LNCaP clone FGC (cell line): ENCODE measurements at regions not wholly inside any gene's neighbourhood (a gene's known extent, or its start where the extent isn't known, plus 50 kb on each side); places are given as distances from the start of the nearest gene placed in this dataset.

Source experiments
- DNase-seq: peaks from one replicate; pipeline ENCODE4 v3.0.0-alpha.2; 2011; ENCODE audit warnings: low read depth
- H3K4me3 ChIP-seq: 2 replicates; pipeline ENCODE4 v1.5.1; 2011; ENCODE audit warnings: mild to moderate bottlenecking, low read depth, low read length, control low read depth
- CTCF ChIP-seq: IDR thresholded peaks from 2 replicates; pipeline ENCODE4 v1.5.1; 2012; ENCODE audit warnings: mild to moderate bottlenecking; ENCODE audit not compliant: control insufficient read depth, insufficient read depth; ENCODE audit errors: extremely low read depth

DNA sequence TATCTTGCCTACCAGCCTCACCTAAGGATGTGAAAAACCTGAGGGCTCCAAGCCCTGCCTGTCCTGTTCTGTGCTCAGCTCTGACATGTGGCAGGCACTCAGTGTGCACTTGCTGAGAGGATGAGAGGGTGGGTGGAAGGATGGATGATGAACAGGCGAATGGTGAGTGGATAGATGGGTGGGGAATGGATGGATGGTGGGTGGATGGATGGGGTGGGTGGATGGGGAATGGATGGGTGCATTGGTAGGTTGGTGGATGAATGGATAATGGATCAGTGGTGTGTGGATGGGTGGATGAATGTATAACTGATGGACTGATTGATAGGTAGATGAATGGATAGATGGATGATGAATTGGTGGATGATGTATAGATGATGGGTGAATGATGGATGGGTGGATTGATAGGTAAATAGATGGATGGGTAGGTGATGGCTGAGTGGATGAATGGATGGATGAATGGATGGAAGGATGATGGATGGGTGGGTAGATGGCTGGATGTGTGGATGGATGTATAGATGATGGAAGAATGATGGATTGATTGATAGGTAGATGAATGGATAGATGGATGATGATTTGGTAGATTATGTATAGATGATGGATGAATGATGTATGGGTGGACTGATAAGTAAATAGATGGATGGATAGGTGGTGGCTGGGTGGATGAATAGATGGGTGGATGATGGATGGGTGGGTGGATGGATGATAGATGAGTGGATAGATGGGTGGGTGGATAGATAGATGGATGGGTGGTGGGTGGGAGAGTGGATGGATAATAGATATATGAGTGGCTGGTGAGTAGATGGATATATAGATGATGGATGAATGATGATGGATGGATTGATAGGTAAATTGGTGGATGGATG, 69.3 kb upstream of the NKX1-1 start:
- no peak for TF ChIP-seq CTCF

DNA sequence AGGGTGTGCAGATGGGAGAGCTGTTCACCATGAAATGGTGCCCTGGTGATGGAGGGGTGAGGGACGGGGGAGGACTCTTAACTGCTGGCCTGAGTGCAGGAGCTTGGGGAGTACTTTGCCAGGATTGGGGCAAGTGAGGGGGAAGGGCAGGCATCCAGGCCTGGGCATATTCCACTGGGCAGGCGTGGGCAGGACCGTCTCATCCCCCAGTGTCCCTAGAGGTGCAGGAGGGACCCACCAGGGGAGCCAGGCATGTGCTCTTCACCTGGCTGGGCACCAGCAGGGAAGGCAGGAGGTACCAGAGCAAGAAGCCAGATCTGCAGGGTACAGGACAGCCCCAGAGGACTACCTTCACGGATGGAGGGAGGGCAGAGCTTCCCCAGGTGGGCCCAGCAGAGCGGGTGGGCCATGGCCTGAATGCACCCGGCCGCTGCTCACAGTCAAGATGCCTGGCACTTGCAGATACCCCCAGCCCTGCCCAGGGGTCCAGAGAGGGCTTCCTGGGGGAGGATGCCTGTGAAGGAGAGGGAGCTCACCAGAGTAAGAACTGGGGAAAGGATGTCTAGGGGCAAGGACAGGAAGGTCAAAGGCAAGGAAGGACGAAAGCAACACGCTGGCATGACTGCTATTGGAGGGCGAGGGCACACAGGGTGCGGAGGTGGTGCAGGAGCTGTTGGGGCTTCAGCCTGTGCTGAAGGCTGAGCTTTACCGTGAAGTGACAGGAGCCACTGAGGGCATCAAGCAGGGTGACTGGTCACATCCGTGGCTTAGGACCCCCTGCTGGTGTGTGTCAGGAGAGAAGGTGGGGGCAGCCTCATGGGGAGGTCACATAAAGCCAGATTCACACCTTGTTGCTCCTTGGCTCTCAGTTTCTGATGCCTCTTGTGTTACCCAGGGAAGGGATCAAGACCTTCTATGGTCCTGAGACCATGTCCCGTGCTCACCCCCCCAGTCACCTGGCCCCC, 68.2 kb upstream of the NKX1-1 start:
- no peak for DNase-seq
- TF ChIP-seq CTCF: no peak
- no peak overlapping the region for H3K4me3 ChIP-seq

More for the DNA sequence above, 69.3 kb upstream of the NKX1-1 start:
- H3K4me3 ChIP-seq: no peak overlapping the region
- DNase-seq: no peak

GRCh38 chr4:1473718-1474117, 67.5 kb upstream of the NKX1-1 start:
- no peak overlapping the region for H3K4me3 ChIP-seq
- TF ChIP-seq CTCF: no peak
- no peak for DNase-seq

- DNase-seq: no peak
- no peak for TF ChIP-seq CTCF
- no peak overlapping the region for H3K4me3 ChIP-seq
Measured at GRCh38 chr4:1472911-1473518, 66.8 kb upstream of the NKX1-1 start.

DNA sequence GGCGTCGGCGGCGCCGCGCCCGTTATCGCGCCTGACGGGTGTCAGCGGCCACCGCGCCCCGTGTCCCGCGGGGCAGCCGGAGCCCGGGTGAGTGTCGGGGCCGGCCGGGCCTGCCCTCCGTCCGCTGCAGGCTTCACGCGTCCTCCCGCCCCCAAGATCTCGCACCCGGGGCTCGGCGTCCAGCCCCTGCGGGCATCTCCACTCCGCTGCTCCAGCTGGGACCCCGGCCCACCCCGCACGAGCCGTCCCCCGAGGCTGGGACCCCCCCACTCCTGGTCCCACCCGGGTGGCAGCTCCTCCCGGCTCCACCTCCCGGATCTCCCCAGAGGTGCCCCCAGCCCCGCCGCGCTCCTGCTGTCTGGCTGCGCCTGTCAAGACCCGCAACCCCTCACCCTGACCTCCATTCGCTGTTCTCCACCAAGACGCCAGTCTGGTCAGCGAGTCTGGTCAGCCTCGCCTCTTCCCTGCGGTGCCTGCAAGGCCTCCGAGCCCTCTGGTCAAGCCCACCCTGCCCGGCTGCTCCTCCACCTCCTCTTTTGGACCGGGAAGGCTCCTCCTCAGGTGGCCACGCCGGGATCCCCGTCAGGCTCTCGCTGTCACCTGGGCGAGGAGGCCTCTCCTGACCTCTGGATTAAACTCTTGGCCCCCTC, 66.0 kb upstream of the NKX1-1 start:
- no peak for TF ChIP-seq CTCF
- no peak overlapping the region for H3K4me3 ChIP-seq
- no peak for DNase-seq

DNA sequence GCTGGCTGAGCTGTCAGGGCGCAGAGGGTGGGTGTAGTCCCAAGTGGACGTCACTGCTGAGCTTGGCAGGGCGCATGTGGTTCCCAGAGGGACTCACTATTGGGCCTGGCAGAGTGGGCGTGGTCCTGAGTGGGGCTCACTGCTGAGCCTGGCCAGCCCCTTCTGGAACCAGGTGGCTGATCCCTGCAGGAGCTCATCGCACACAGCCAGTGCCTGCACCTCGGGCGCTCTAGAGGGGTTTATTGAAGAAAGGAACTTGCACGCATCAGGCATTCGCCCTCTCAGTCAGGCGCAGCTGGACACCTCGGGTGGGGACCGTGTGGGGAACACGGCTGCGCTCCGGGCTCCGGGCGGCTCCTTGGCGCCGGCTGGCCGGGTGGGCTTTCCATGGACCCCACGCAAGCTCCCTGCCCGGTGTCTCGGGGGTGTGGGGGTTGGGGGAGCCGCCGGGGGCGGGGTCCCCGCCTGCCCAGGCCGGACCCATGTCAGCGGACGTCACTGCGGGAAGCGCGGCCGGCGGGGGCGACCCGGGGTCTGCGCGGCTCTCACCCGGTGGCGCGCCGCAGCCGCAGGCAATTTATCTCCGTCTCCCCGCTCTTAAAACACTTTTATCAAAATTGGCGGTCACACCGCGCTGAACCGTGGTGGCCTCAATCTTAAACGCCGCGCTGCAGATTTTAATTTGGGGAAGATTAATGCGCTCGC, 65.4 kb upstream of the NKX1-1 start:
- no peak for TF ChIP-seq CTCF
- no peak overlapping the region for H3K4me3 ChIP-seq
- DNase-seq: no peak
